ENCODE measurements at regions not wholly inside any gene's neighbourhood (a gene's known extent, or its start where the extent isn't known, plus 50 kb on each side); places are given as distances from the start of the nearest gene placed in this dataset.

DNA sequence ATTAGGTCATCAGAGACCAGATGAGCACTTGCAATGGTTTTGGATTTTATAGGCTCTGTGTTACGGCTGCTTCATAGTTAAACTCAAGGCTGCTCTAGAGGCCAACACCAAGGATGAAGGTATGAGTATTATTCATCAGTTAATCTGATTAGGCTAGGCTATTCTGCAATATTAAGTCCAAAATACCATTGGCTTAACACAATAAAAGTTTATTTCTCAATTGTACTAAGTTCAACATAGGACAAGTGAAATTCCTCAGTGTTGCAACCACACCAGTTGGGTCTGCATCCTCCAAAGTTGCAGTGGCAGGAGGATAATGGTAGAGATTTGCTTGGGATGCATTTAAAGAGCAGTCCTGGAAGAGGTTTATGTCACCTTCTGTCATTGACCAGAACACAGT is 538.3 kb upstream of the CDH2 start:
- TF ChIP-seq, protein P1, sequence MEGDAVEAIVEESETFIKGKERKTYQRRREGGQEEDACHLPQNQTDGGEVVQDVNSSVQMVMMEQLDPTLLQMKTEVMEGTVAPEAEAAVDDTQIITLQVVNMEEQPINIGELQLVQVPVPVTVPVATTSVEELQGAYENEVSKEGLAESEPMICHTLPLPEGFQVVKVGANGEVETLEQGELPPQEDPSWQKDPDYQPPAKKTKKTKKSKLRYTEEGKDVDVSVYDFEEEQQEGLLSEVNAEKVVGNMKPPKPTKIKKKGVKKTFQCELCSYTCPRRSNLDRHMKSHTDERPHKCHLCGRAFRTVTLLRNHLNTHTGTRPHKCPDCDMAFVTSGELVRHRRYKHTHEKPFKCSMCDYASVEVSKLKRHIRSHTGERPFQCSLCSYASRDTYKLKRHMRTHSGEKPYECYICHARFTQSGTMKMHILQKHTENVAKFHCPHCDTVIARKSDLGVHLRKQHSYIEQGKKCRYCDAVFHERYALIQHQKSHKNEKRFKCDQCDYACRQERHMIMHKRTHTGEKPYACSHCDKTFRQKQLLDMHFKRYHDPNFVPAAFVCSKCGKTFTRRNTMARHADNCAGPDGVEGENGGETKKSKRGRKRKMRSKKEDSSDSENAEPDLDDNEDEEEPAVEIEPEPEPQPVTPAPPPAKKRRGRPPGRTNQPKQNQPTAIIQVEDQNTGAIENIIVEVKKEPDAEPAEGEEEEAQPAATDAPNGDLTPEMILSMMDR (conservative IDR thresholded peaks at IDR 0.05; ENCODE audit: low read depth, low read length): no peak
- no peak for TF ChIP-seq EZH2 (IDR thresholded peaks at IDR 0.05; ENCODE audit: borderline replicate concordance, low read depth, low read length, poor library complexity, severe bottlenecking)

All from A673 (cell line).